ENCODE measurements at regions not wholly inside any gene's neighbourhood (a gene's known extent, or its start where the extent isn't known, plus 50 kb on each side); places are given as distances from the start of the nearest gene placed in this dataset.

DNA sequence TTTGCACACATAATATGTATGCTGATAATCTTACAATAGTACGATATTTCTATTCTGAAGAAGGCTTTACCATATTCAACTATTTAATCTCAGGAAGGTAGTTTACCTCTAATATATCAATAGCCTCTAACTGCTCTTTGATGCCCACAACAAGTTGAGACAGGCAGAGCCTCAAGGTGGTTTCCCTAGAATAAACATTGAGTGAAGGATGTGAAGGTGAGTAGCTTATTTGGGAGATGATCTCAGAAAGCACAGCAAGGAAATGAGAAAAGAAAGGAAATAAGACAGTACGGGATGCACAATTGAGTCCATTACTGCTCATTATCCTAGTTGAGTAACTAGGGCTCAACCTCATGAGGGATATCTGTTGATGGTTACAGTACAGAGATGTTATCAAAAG, 638.4 kb downstream of the MAFB start:
- H2BK5ac ChIP-seq (ENCODE audit: low read depth, low read length), result no peak overlapping the region
- H2BK120ac ChIP-seq (replicated peaks; ENCODE audit: low read depth, low read length), result no peak overlapping the region
- no peak overlapping the region for H3K18ac ChIP-seq (ENCODE audit: extremely low read depth, low read length)
- H3K4me2 ChIP-seq (ENCODE audit: insufficient read depth in 1 of 2, low read depth in 2 of 2, low read length in 2 of 2), result no peak overlapping the region
- no peaks in the 10 kb centered on the region for H3K79me2 ChIP-seq (ENCODE audit: control insufficient read depth in 1 of 2, insufficient read depth in 2 of 2, low read length in 2 of 2)
- no peak overlapping the region for H3K27ac ChIP-seq (ENCODE audit: low read depth, low read length)
- ChIA-PET POLR2A (ENCODE audit: partially characterized antibody) (no interaction called here), CTCF (ENCODE audit: partially characterized antibody) (no interaction called here)
- no peak overlapping the region for H4K5ac ChIP-seq (ENCODE audit: insufficient read length, low read depth, low read length)
- H3K27me3 ChIP-seq (replicated peaks in 1 of 4; ENCODE audit: control insufficient read depth in 3 of 4, extremely low read depth in 1 of 4, insufficient read depth in 3 of 4, low read length in 3 of 4), result no peaks in the 10 kb centered on the region; a peak in 1 of 7 replicates
- no peaks in the 10 kb centered on the region for H3K79me1 ChIP-seq (ENCODE audit: low read depth, low read length)
- no peak overlapping the region for H4K8ac ChIP-seq (ENCODE audit: extremely low read depth, insufficient read depth, low read length)
- H4K91ac ChIP-seq (replicated peaks; ENCODE audit: insufficient read length, low read length), result no peak overlapping the region
- no peak overlapping the region for H2BK15ac ChIP-seq (ENCODE audit: low read length)
- H3K9ac ChIP-seq (replicated peaks in 1 of 4; ENCODE audit: extremely low read depth in 1 of 4, low read depth in 3 of 4, low read length in 3 of 4), result no peak overlapping the region
- no peak overlapping the region for H2BK12ac ChIP-seq (ENCODE audit: low read depth, low read length)
- no peak overlapping the region for H3K14ac ChIP-seq (ENCODE audit: insufficient read length)
- no peak overlapping the region for H2AK5ac ChIP-seq (ENCODE audit: low read depth, low read length)
- H3K9me3 ChIP-seq (ENCODE audit: insufficient read depth in 2 of 2, low read depth in 1 of 2, low read length in 1 of 2), result no peaks in the 10 kb centered on the region
- no peak for TF ChIP-seq E2F6 (IDR thresholded peaks at IDR 0.05)
- no peak for TF ChIP-seq POLR2A (IDR thresholded peaks at IDR 0.05; ENCODE audit: control extremely low read depth in 1 of 2, low read depth in 2 of 2, low read length in 2 of 2)
- TF ChIP-seq FOSL1 (IDR thresholded peaks at IDR 0.05; ENCODE audit: insufficient read depth, low read depth, low read length), result no peak
- TF ChIP-seq BRCA1 (IDR thresholded peaks at IDR 0.05; ENCODE audit: low read depth, low read length), result no peak
- no peak for TF ChIP-seq RXRA (IDR thresholded peaks at IDR 0.05; ENCODE audit: insufficient read depth, low read depth, low read length)
- no peak for TF ChIP-seq EP300 (IDR thresholded peaks at IDR 0.05; ENCODE audit: borderline replicate concordance in 1 of 2, low read depth in 2 of 2, low read length in 2 of 2)
- TF ChIP-seq EGR1 (IDR thresholded peaks at IDR 0.05; ENCODE audit: borderline replicate concordance, low read depth, low read length), result no peak
- DNase-seq (ENCODE audit: low read depth in 1 of 2, low spot score in 2 of 2), result no peak
- no peaks in the 10 kb centered on the region for H3K36me3 ChIP-seq (ENCODE audit: control insufficient read depth in 2 of 4, insufficient read depth in 4 of 4, low read length in 3 of 4)
- H3K23ac ChIP-seq (ENCODE audit: insufficient read length), result no peak overlapping the region
- no peaks in the 10 kb centered on the region for H3K23me2 ChIP-seq (ENCODE audit: low read depth, low read length)
- WGBS, 2 experiments (ENCODE audit: extremely low coverage in 1 of 2, insufficient coverage in 1 of 2, insufficient read length in 1 of 2, insufficient replicate concordance in 2 of 2, low coverage in 1 of 2, low lambda C conversion rate in 2 of 2, missing lambda C conversion rate in 1 of 2), result 98% methylated on average over 2 of the region's 2 CpGs; no CpG with 5 or more reads in 1 of the 2 experiments
- no peak for FAIRE-seq
- no peaks in the 10 kb centered on the region for H3K4me1 ChIP-seq (replicated peaks in 1 of 4; ENCODE audit: control insufficient read depth in 3 of 4, insufficient read depth in 4 of 4, low read length in 3 of 4)
- no peak overlapping the region for H2BK20ac ChIP-seq (ENCODE audit: low read length)
- no peak overlapping the region for H3K4me3 ChIP-seq (ENCODE audit: extremely low read depth in 1 of 4, insufficient read depth in 2 of 4, low read depth in 3 of 4, low read length in 4 of 4)
- no peak overlapping the region for H3K56ac ChIP-seq (replicated peaks; ENCODE audit: insufficient read length, low read depth, low read length)
- H4K20me1 ChIP-seq (replicated peaks in 1 of 2; ENCODE audit: control insufficient read depth in 1 of 2, insufficient read depth in 2 of 2, low read length in 2 of 2), result no peaks in the 10 kb centered on the region
- H2AFZ ChIP-seq (ENCODE audit: low read length), result no peak overlapping the region
- H3K4ac ChIP-seq (replicated peaks; ENCODE audit: insufficient read length, low read depth, low read length), result no peak overlapping the region
